GM19395 (cell line): ENCODE measurements at regions not wholly inside any gene's neighbourhood (a gene's known extent, or its start where the extent isn't known, plus 50 kb on each side); places are given as distances from the start of the nearest gene placed in this dataset.
"Not testable (repeated sequence)": the region's sequence is repeated elsewhere in the genome, so short reads cannot be mapped to it uniquely, and the experiment has no call there.

Experiments used
- ATAC-seq: cut with Tn5 transposase; IDR thresholded peaks from one replicate; pipeline ENCODE4 v1.9.1; 2021; ENCODE audit warnings: mild to moderate bottlenecking, moderate library complexity; ENCODE audit not compliant: unreplicated experiment

GRCh38 chr21:28104346-28104745 lies 888.3 kb downstream of the LTN1 start:
- no peak for ATAC-seq

DNA sequence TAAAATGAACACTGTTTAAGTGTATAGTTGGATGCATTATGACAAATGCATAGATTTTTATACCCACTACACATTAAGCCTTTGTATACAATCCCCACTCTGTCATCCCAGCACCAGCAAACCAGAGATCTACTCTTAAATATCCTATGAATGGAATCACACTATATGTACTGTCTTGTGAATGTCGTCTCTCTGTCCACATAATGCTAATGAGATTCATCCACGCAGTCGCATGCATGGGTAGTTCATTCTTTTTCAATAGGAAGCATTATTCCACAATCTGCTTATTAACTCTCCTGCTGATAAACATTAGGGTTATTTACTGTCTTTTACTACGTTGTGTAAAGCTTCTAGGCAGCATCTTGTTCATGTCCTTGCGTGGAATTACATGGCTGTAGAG lies 892.3 kb downstream of the LTN1 start:
- ATAC-seq, result no peak

- no peak for ATAC-seq
These were observed 893.5 kb downstream of the LTN1 start for GRCh38 chr21:28099001-28099705.

DNA sequence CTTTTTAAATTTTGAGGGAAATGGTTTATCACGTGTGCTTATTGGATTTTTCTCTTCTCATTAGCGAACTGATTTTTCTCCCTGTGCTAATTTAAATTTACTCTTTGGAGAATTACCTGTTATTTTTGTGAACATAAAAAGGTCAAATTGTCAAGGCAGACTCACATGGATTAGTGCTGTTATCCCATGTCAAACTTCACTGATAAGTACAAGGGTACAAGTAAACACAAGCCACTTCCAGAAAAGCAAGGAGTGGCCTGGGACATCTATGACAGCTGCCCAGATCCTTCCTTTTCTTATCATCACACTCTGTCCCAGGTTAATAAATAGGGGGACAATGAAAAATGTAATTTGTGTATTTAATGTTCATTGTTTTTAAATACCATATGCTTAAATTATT lies 901.2 kb downstream of the LTN1 start:
- no peak for ATAC-seq

GRCh38 chr21:28090546-28090945 lies 902.1 kb downstream of the LTN1 start:
- ATAC-seq, result no peak

DNA sequence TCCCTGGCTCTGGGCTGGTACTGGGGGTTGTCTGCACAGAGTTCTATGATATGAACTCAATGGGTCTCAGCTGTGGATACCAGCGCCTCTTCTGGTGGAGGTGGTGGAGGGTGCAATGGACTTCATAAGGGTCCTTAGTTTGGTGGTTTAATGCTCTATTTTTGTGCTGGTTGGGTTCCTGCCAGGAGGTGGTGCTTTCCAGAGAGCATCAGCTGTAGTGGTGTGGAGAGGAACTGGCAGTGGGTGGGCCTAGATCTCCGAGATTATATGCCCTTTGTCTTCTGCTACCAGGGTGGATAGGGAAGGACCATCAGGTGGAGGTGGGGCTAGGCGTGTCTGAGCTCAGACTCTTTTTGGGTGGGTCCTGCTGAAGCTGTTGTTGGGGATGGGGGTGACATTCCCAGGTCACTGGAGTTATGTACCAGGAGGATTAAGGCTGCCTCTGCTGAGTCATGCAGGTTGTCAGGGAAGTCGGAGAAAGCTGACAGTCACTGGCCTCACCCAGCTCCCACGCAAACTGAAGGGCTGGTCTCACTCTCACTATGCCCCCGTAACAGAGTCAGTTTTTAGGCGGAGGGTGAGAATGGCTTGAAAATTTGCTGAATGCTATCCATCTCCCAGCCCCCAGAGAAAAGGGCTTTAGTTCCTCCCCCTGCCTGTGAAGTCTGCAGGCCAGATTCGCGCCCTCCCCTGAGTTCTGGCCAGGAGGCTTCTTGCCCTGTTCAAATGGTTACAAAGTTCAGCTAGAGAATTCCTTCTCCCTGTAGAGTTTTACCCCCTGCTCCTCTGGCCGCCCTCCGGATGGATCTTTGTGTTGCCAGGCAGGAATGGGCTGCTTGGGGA lies 902.9 kb downstream of the LTN1 start:
- ATAC-seq, result no peak

- no peak for ATAC-seq
These were observed 905.7 kb downstream of the LTN1 start for GRCh38 chr21:28086861-28087581.

GRCh38 chr21:28084951-28085350 lies 907.7 kb downstream of the LTN1 start:
- ATAC-seq, result no peak

DNA sequence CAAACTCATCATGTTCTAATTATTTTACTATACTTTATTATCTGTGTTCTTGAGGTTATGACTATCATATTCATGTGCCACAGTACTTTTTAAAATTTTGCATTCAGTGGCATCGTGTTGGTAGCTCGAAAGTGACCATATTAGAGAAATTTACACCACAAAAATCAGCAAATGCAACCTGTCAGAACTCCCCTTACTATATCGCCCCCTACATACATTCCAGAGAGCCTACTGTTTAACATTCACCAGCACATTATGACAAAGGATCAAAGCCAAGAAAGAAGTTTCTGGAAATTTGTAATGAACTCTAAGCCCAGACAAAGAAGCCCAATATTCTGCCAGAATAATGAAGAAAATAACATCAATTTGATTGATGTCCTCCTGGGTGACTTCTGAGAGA lies 909.3 kb downstream of the LTN1 start:
- no peak for ATAC-seq

DNA sequence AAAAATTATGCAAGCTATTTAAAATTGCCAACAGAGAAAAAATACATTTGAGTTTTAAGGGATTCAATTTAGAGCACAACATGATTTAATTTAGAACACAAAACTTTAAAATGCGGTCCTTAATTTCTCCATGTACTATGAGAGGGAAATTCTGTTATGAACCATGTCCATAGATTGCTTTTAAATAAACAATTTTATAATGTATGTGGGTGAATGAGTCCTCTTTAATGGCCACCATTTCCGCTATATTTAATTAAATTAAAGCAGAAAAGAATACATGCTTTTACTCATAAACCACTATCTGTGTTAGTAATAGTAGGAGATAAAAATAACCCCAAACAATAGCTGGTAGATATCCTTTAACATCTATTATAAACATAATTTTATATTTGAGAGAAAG lies 914.6 kb downstream of the LTN1 start:
- no peak for ATAC-seq

DNA sequence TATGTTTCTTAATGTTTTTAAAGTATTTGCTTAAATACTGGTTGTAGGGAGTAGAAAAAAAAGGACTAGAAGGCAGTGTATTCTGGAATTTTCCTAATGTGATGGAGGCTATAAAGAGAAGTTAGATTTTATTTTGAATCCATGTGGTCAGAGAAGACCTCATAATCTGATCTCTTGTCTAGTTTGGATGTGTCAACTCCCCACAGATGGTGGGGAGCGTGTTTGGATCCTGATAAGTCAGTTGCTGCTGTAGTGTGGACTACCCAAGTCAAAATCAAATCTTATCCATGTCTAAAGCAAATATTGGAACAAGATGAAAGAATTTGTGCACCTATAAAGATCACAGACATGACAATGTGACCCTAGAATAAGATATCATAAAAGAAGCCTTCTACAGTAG lies 918.0 kb downstream of the LTN1 start:
- ATAC-seq, result no peak

- no peak for ATAC-seq
These were observed 920.1 kb downstream of the LTN1 start for GRCh38 chr21:28072601-28073000.

GRCh38 chr21:28069450-28069923 lies 923.2 kb downstream of the LTN1 start:
- no peak for ATAC-seq

GRCh38 chr21:28068455-28069358 lies 924.0 kb downstream of the LTN1 start:
- no peak for ATAC-seq

GRCh38 chr21:28066596-28067387 lies 925.9 kb downstream of the LTN1 start:
- no peak for ATAC-seq

GRCh38 chr21:28066076-28066475 lies 926.6 kb downstream of the LTN1 start:
- ATAC-seq, result no peak

- no peak for ATAC-seq
These were observed 929.1 kb downstream of the LTN1 start for GRCh38 chr21:28063241-28064216.

- ATAC-seq, result not testable (repeated sequence)
These were observed 939.7 kb downstream of the LTN1 start for GRCh38 chr21:28052956-28053355.

DNA sequence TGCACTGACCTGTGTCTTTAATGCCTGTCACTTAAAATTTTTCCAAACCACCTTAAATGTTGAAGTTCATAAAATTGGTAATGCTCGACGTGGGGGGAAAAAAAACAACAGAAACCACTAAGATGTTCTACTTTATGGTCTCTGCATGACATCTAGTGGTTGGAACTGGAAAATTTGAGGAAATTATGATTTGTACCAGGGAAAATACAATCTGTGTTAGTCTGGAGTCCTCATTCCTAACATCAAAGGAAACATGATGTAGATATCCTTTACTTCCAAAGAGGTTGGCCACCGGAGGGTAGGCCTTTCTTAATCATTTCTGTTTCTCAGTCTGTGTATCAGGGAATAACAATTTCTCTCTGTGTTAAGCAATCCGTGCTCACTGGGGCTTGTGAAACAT lies 941.0 kb downstream of the LTN1 start:
- ATAC-seq, result not testable (repeated sequence)
